ENCODE measurements at regions not wholly inside any gene's neighbourhood (a gene's known extent, or its start where the extent isn't known, plus 50 kb on each side); places are given as distances from the start of the nearest gene placed in this dataset.

DNA sequence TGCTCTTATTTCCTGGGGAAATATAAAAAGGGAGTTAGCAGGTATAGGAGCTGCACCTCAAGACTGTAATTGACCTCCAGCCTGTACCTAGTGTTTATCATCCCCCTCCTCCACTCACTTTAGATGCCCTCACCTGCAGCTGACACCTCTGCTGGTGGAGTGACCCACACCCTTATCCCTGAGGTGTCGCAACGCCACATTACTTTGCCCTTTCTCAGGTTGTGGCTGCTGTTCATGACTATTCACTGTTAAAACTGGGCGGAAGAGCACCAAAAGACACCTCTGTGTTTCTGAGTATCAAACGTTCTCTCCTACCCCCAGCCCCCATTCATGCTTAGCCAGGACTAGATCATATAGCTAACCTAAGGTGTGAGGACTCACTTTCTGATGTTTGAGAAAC is 101.5 kb upstream of the ADAMTS3 start (continued):
- TF ChIP-seq ZNF407 (IDR thresholded peaks at IDR 0.05; ENCODE audit: low read depth) (no peak), RBM34 (IDR thresholded peaks at IDR 0.05; ENCODE audit: borderline replicate concordance, insufficient read depth, low read length) (no peak), SAP30 (IDR thresholded peaks at IDR 0.05; ENCODE audit: borderline replicate concordance, insufficient read depth, low read depth, low read length, poor library complexity, severe bottlenecking) (no peak), TGIF2 (CRISPR knock-in tag; IDR thresholded peaks at IDR 0.05) (no peak)
- TF ChIP-seq, protein P1, sequence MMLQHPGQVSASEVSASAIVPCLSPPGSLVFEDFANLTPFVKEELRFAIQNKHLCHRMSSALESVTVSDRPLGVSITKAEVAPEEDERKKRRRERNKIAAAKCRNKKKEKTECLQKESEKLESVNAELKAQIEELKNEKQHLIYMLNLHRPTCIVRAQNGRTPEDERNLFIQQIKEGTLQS (IDR thresholded peaks at IDR 0.05), result no peak
- TF ChIP-seq, protein P1 (CRISPR knock-in tag; conservative IDR thresholded peaks at IDR 0.05), result no peak
